ENCODE measurements at regions not wholly inside any gene's neighbourhood (a gene's known extent, or its start where the extent isn't known, plus 50 kb on each side); places are given as distances from the start of the nearest gene placed in this dataset.

DNA sequence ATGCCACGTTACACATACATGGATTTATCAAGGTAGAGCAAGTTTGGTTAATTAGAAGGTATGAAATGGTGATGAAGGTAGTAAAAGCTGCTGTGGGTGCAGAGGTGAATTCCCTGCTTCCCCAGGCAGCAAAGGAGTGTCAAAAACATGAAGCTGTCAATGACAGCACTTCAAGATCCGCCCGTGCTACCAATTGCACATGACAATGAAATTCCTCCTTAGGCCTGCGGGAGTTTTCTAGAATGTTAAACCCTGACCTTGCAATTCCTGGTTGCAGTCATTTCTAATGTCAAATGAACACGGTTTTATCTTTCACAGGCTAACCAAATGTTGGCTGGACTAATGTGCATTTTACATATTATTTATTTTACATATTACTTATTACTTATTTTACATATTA lies 67.7 kb upstream of the LSM14A start:
- no peak for DNase-seq (ENCODE audit: low read depth, low spot score)

DNA sequence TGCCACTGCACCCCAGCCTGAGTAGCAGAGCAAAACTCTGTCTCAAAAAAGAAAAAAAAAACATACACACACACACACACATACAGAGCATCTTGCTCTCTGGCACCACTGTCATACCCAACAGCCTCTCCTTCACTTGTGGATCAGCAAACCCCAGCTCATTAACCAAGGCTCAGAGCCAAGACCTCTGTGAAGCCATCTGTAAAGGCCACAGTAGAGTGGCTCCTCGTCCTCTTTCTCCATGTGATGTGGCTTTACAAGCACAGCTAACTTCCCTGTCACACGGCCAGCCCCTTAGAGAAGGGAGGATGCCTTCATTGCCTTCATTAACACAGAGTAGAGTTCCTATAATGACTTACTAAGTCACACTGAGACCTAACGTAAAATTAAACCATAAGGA lies 62.7 kb upstream of the LSM14A start:
- no peak for DNase-seq (ENCODE audit: low read depth, low spot score)

DNA sequence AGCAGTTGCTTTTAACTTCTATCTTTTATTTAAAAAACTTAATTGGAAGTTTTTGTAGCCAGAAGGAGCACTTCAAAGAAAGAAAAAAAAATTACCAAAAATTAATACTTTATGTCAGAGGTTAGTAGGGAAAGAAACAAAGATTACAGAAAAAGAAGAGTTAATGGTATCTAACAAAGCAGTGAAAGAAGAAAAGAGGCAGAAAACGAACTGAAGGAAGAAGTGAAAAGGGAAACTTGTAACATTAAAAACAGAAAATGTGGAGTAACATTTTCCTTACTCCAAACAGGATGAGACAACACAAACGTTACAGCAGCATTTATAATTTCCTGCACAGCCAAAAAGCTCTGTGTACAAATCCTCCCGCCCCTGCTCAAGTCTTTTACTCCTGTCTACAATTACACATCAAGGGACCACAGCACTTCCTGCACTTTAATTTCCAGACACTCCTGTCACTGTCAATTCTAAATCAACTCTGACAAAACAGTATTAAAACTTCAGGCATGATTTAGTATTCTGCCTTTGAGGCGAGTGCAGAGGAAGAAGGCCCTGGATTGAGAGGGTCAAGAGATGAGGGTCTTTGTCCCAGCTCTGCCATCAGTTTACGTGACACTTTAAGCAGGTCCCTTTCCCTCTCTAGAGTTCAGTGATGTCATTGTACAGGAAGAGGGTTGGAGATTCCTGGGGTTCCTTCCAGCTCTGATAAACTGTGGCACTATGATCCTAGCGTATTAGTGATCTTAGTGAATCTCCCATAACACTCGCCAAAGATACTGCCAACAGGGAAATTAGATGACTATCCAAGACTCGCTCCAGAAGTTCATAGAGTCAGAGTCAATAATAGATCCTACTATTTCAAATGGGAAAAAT lies 53.2 kb upstream of the LSM14A start:
- no peak for DNase-seq (ENCODE audit: low read depth, low spot score)

DNA sequence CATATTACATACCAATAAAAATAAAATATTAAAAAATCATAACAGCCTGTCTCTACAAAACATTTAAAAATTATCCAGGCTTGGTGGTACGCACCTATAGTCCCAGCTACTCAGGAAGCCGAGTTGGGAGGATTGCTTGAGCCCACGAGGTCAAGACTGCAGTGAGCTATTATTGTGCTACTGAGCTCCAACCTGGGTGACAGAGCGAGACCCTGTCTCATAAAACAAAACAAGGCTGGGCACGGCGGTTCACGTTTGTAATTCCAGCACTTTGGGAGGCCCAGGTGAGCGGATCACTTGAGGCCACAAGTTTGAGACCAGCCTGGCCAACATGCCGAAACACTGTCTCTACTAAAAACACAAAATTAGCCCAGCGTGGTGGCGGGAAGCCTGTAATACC lies 52.2 kb upstream of the LSM14A start:
- DNase-seq (ENCODE audit: low read depth, low spot score): no peak

DNA sequence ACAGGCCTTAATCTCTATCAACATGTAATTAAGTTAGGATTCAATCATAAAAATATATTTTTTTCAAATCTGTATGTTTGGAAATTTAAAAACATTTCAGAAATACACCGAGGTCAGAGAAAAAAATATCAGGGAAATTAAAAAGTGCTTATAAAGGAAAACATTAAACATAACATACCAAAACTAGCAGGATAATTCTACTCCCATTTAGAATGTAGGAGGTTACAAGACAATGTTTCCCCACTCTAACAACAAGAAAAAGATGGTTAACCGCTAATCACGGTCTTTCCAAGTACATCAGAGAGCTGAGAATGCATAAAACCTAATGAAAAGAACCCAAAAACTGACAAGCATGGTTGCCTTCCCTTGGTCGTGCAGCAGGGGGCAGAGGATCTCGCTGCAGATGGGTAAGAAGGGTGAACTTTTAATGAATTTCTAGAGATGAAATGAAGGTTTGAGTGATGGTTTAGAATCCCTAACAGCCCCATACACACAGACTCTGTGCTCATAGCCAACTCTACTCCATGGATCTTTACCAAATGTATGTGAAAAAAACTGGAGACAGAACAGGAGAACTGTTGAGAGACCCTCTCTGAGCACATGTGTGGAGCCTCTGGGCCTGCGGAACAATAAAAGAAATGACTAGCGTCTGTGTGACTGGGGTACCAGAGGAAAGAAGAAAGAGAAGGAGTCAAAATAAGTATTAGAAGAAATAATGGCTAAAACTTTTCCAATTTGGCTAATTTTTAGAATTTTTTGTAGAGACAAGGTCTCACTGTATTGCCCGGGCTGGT lies 51.3 kb upstream of the LSM14A start:
- peak; percentile 26 for DNase-seq (ENCODE audit: low read depth, low spot score)

Measured in activated CD4-positive, CD25-positive, alpha-beta regulatory T cell treated with anti-CD3 and anti-CD28 coated beads, Interleukin-2, amount 50 U/mL, for 16 hours (primary cell).